ENCODE measurements at regions not wholly inside any gene's neighbourhood (a gene's known extent, or its start where the extent isn't known, plus 50 kb on each side); places are given as distances from the start of the nearest gene placed in this dataset.

DNA sequence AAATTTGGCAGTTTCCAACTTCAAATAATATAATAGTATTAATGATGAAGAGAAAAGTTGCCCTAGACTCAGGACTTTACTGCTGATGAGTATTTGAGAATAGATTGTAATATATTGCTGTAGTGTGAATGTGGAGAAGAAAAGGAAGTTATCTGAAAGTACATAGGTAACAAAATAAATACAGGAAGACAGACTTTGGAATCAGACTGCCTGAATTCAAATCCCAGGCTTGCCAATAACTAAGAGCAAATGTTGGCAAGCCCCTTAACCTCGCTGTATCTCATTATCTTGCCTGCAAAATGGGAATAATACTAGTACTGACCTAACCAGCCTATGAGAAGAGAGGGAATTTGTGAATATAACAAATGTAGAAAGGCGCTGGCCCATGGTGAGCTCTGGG lies 765.2 kb upstream of the ID2 start:
- no peak for TF ChIP-seq EGR1 (IDR thresholded peaks at IDR 0.05; ENCODE audit: low read depth)
- TF ChIP-seq EZH2phosphoT487 (IDR thresholded peaks at IDR 0.05; ENCODE audit: borderline replicate concordance) = no peak
- TF ChIP-seq SRF (IDR thresholded peaks at IDR 0.05; ENCODE audit: low read depth) = no peak
- TF ChIP-seq ZBTB33 (IDR thresholded peaks at IDR 0.05; ENCODE audit: extremely low read depth, insufficient replicate concordance, low read length) = no peak
- Histone ChIP-seq H3K9ac (ENCODE audit: low read length) (no peak overlapping the region), H3K4me3 (replicated peaks in 1 of 2; ENCODE audit: low read depth in 1 of 2, low read length in 2 of 2) (no peak overlapping the region), H3K27me3 (ENCODE audit: insufficient read depth, low read length) (peaks cover 4% of the 10 kb centered on the region; the same call in 1 of the 2 replicates), H3K4me2 (ENCODE audit: low read length) (no peak overlapping the region), H3K9me3 (ENCODE audit: control insufficient read depth in 1 of 2, insufficient read depth in 1 of 2, low read depth in 1 of 2, low read length in 2 of 2) (no peaks in the 10 kb centered on the region), H3K27ac (ENCODE audit: low read depth, low read length) (no peak overlapping the region), H2AFZ (ENCODE audit: low read depth, low read length, poor library complexity, severe bottlenecking) (no peak overlapping the region), H3K79me2 (ENCODE audit: insufficient read depth, low read length) (no peaks in the 10 kb centered on the region), H3K9me2 (ENCODE audit: insufficient read depth) (no peaks in the 10 kb centered on the region), H3K36me3 (ENCODE audit: control insufficient read depth in 1 of 2, insufficient read depth in 2 of 2, low read length in 2 of 2) (no peaks in the 10 kb centered on the region), H4K20me1 (ENCODE audit: insufficient read depth) (no peaks in the 10 kb centered on the region), H3K4me1 (ENCODE audit: control insufficient read depth in 1 of 2, insufficient read depth in 2 of 2, low read length in 2 of 2) (no peaks in the 10 kb centered on the region)
- ATAC-seq (no peak), DNase-seq (ENCODE audit: low read depth, low spot score) (no peak)
- RAD21 ChIA-PET (ENCODE audit: low non-redundant PET in 1 of 2, low total read pairs in 2 of 2, uncharacterized antibody in 2 of 2, unreplicated experiment in 2 of 2) = no interaction called here
- intact Hi-C loops (cut with micrococcal nuclease) = no loop called here
- POLR2A ChIA-PET = no interaction called here
- no TSS peak for BruUV-seq (replicated peaks)
- CTCF ChIA-PET = no interaction called here

- H3K4me3 ChIP-seq (replicated peaks in 1 of 2; ENCODE audit: low read depth in 1 of 2, low read length in 2 of 2) = no peak overlapping the region
- CTCF ChIA-PET = no interaction called here
- RAD21 ChIA-PET (ENCODE audit: low non-redundant PET in 1 of 2, low total read pairs in 2 of 2, uncharacterized antibody in 2 of 2, unreplicated experiment in 2 of 2) = no interaction called here
- no peaks in the 10 kb centered on the region for H3K79me2 ChIP-seq (ENCODE audit: insufficient read depth, low read length)
- H3K27ac ChIP-seq (ENCODE audit: low read depth, low read length) = no peak overlapping the region
- POLR2A ChIA-PET = no interaction called here
- no peak overlapping the region for H3K4me2 ChIP-seq (ENCODE audit: low read length)
- no peaks in the 10 kb centered on the region for H3K9me3 ChIP-seq (ENCODE audit: control insufficient read depth in 1 of 2, insufficient read depth in 1 of 2, low read depth in 1 of 2, low read length in 2 of 2)
- TF ChIP-seq ATF3 (IDR thresholded peaks at IDR 0.05) (no peak), EGR1 (IDR thresholded peaks at IDR 0.05; ENCODE audit: low read depth) (no peak), FOSL1 (IDR thresholded peaks at IDR 0.05; ENCODE audit: low read depth) (no peak), CTCF (IDR thresholded peaks at IDR 0.05 in 2 of 3, conservative IDR thresholded peaks at IDR 0.05 in 1 of 3; ENCODE audit: borderline replicate concordance in 1 of 3, insufficient read depth in 1 of 3, low read depth in 2 of 3, low read length in 2 of 3) (no peak), CBX3 (IDR thresholded peaks at IDR 0.05; ENCODE audit: low read depth) (no peak), ZFX (IDR thresholded peaks at IDR 0.05) (no peak), EZH2 (IDR thresholded peaks at IDR 0.05) (no peak), SRF (IDR thresholded peaks at IDR 0.05; ENCODE audit: low read depth) (no peak), ZBTB33 (IDR thresholded peaks at IDR 0.05; ENCODE audit: extremely low read depth, insufficient replicate concordance, low read length) (no peak), ELF1 (IDR thresholded peaks at IDR 0.05; ENCODE audit: borderline replicate concordance, low read depth) (no peak)
- no peaks in the 10 kb centered on the region for H4K20me1 ChIP-seq (ENCODE audit: insufficient read depth)
- peak; percentile 49 for ATAC-seq
- BruUV-seq (replicated peaks) = no TSS peak
- no peak overlapping the region for H2AFZ ChIP-seq (ENCODE audit: low read depth, low read length, poor library complexity, severe bottlenecking)
- no peaks in the 10 kb centered on the region for H3K36me3 ChIP-seq (ENCODE audit: control insufficient read depth in 1 of 2, insufficient read depth in 2 of 2, low read length in 2 of 2)
- peaks cover 4% of the 10 kb centered on the region; the same call in 1 of the 2 replicates for H3K27me3 ChIP-seq (ENCODE audit: insufficient read depth, low read length)
- no peaks in the 10 kb centered on the region for H3K4me1 ChIP-seq (ENCODE audit: control insufficient read depth in 1 of 2, insufficient read depth in 2 of 2, low read length in 2 of 2)
- no peak for DNase-seq (ENCODE audit: low read depth, low spot score)
- intact Hi-C loops (cut with micrococcal nuclease) = no loop called here
- H3K9ac ChIP-seq (ENCODE audit: low read length) = no peak overlapping the region
- no peaks in the 10 kb centered on the region for H3K9me2 ChIP-seq (ENCODE audit: insufficient read depth)
Measured at GRCh38 chr2:7919510-7919909, 762.3 kb upstream of the ID2 start.
